H9 (cell line): ENCODE measurements at regions not wholly inside any gene's neighbourhood (a gene's known extent, or its start where the extent isn't known, plus 50 kb on each side); places are given as distances from the start of the nearest gene placed in this dataset.

Source experiments
- DNase-seq: peaks from one replicate; pipeline ENCODE4 v3.0.0-alpha.2; 2017
- H2AFZ ChIP-seq: one replicate; pipeline ENCODE4 v1.6.1; 2013; ENCODE audit warnings: mild to moderate bottlenecking, low read length, control low read depth, moderate library complexity
- H2AK5ac ChIP-seq: 2 replicates; pipeline ENCODE4 v1.6.1; 2013; ENCODE audit warnings: low read length, control low read depth, mixed read lengths; ENCODE audit not compliant: insufficient read length
- H2BK120ac ChIP-seq: one replicate; pipeline ENCODE4 v1.6.1; 2013; ENCODE audit warnings: low read depth, mild to moderate bottlenecking, low read length, control low read depth, inconsistent platforms; ENCODE audit not compliant: poor library complexity, severe bottlenecking
- H2BK12ac ChIP-seq: 2 replicates; pipeline ENCODE4 v1.6.1; 2013; ENCODE audit warnings: low read length, control low read depth, mixed read lengths, low read depth; ENCODE audit not compliant: insufficient read length
- H2BK15ac ChIP-seq: 2 replicates; pipeline ENCODE4 v1.6.1; 2013; ENCODE audit warnings: low read depth, low read length, control low read depth
- H2BK20ac ChIP-seq: one replicate; pipeline ENCODE4 v1.6.1; 2013; ENCODE audit warnings: low read depth, mild to moderate bottlenecking, low read length, control low read depth, inconsistent platforms; ENCODE audit not compliant: poor library complexity, severe bottlenecking
- H2BK5ac ChIP-seq: 2 replicates; pipeline ENCODE4 v1.6.1; 2013; ENCODE audit warnings: low read length, control low read depth, mixed read lengths; ENCODE audit not compliant: insufficient read length
- H3K14ac ChIP-seq: 2 replicates; pipeline ENCODE4 v1.6.1; 2013; ENCODE audit warnings: low read length, control low read depth; ENCODE audit not compliant: insufficient read depth
- H3K18ac ChIP-seq: 2 replicates; pipeline ENCODE4 v1.6.1; 2013; ENCODE audit warnings: low read depth, mild to moderate bottlenecking, mixed read lengths, low read length, control low read depth; ENCODE audit not compliant: insufficient read length
- H3K23ac ChIP-seq: 2 replicates; pipeline ENCODE4 v1.6.1; 2013; ENCODE audit warnings: low read length, control low read depth, mixed read lengths, low read depth; ENCODE audit not compliant: insufficient read length
- H3K23me2 ChIP-seq: 2 replicates; pipeline ENCODE4 v1.6.1; 2013; ENCODE audit warnings: low read depth, mild to moderate bottlenecking, mixed read lengths, low read length, control low read depth; ENCODE audit not compliant: insufficient read length, poor library complexity, severe bottlenecking
- H3K27ac ChIP-seq: 2 replicates; pipeline ENCODE4 v1.5.1; 2013; ENCODE audit warnings: low read length, control low read depth, mixed read lengths, low read depth; ENCODE audit not compliant: insufficient read length
- H3K27me3 ChIP-seq: 2 replicates; pipeline ENCODE4 v1.6.1; 2013; ENCODE audit warnings: low read length, control low read depth, inconsistent platforms; ENCODE audit not compliant: insufficient read depth
- H3K4ac ChIP-seq: 2 replicates; pipeline ENCODE4 v1.6.1; 2013; ENCODE audit warnings: low read depth, mild to moderate bottlenecking, control low read depth, inconsistent platforms, low read length, moderate library complexity
- H3K4me1 ChIP-seq: 2 replicates; pipeline ENCODE4 v1.6.1; 2013; ENCODE audit warnings: low read length, control low read depth, inconsistent platforms; ENCODE audit not compliant: insufficient read depth
- H3K4me2 ChIP-seq: 2 replicates; pipeline ENCODE4 v1.6.1; 2013; ENCODE audit warnings: low read length, control low read depth, mixed read lengths; ENCODE audit not compliant: insufficient read length, insufficient read depth
- H3K56ac ChIP-seq: 2 replicates; pipeline ENCODE4 v1.6.1; 2013; ENCODE audit warnings: low read depth, mild to moderate bottlenecking, mixed read lengths, low read length, control low read depth; ENCODE audit not compliant: insufficient read length
- H3K79me1 ChIP-seq: 2 replicates; pipeline ENCODE4 v1.6.1; 2013; ENCODE audit warnings: low read depth, mild to moderate bottlenecking, moderate library complexity, low read length, control low read depth, inconsistent platforms; ENCODE audit not compliant: insufficient read depth, poor library complexity, severe bottlenecking
- H3K79me2 ChIP-seq: 2 replicates; pipeline ENCODE4 v1.6.1; 2013; ENCODE audit warnings: low read length, control low read depth, inconsistent platforms; ENCODE audit not compliant: insufficient read depth
- H3K9ac ChIP-seq: 2 replicates; pipeline ENCODE4 v1.6.1; 2013; ENCODE audit warnings: low read length, control low read depth, mixed read lengths; ENCODE audit not compliant: insufficient read length; ENCODE audit errors: extremely low read depth
- H3K9me3 ChIP-seq: one replicate; pipeline ENCODE4 v1.6.1; 2013; ENCODE audit warnings: low read depth, low read length, inconsistent platforms; ENCODE audit not compliant: control insufficient read depth
- H3T11ph ChIP-seq: one replicate; pipeline ENCODE4 v1.6.1; 2013; ENCODE audit warnings: mild to moderate bottlenecking, low read length, control low read depth, inconsistent platforms
- H4K20me1 ChIP-seq: one replicate; pipeline ENCODE4 v1.6.1; 2013; ENCODE audit not compliant: control insufficient read depth, insufficient read length, insufficient read depth
- H4K5ac ChIP-seq: 2 replicates; pipeline ENCODE4 v1.6.1; 2013; ENCODE audit warnings: low read depth, mild to moderate bottlenecking, mixed read lengths, low read length, control low read depth; ENCODE audit not compliant: insufficient read length
- H4K8ac ChIP-seq: replicated peaks from 2 replicates; pipeline ENCODE4 v1.6.1; 2013; ENCODE audit warnings: low read length, control low read depth, mixed read lengths, low read depth; ENCODE audit not compliant: insufficient read length
- H4K91ac ChIP-seq: 2 replicates; pipeline ENCODE4 v1.6.1; 2013; ENCODE audit warnings: low read depth, mild to moderate bottlenecking, moderate library complexity, mixed read lengths, low read length, control low read depth; ENCODE audit not compliant: insufficient read length
- H3K27ac Mint-ChIP-seq, 3 experiments: 2 replicates in 2 of 3; 3 replicates in 1 of 3; pipeline ENCODE4 v1.8.0; 2020 to 2021; ENCODE audit warnings: mixed read lengths in 3 of 3, mild to moderate bottlenecking in 1 of 3, moderate library complexity in 1 of 3
- H3K27me3 Mint-ChIP-seq: 2 replicates; pipeline ENCODE4 v1.8.0; 2021; ENCODE audit warnings: low read depth, mild to moderate bottlenecking, moderate library complexity, mixed read lengths
- H3K36me3 Mint-ChIP-seq, 3 experiments: 2 replicates in 2 of 3; 3 replicates in 1 of 3; pipeline ENCODE4 v1.8.0; 2020 to 2021; ENCODE audit warnings: low read depth in 3 of 3, mixed read lengths in 3 of 3; ENCODE audit not compliant: insufficient read depth in 1 of 3
- H3K4me1 Mint-ChIP-seq, 2 experiments: 2 replicates each; pipeline ENCODE4 v1.8.0; 2020; ENCODE audit warnings: mixed read lengths in 2 of 2
- H3K4me3 Mint-ChIP-seq, 2 experiments: 2 replicates in 1 of 2; 3 replicates in 1 of 2; pipeline ENCODE4 v1.8.0; 2020 to 2021; ENCODE audit warnings: mild to moderate bottlenecking in 2 of 2, mixed read lengths in 2 of 2, moderate library complexity in 1 of 2
- H3K9me3 Mint-ChIP-seq, 2 experiments: 2 replicates in 1 of 2; 3 replicates in 1 of 2; pipeline ENCODE4 v1.8.0; 2020; ENCODE audit warnings: mild to moderate bottlenecking in 2 of 2, mixed read lengths in 2 of 2, moderate library complexity in 1 of 2
- WGBS: extraction: QIAGEN DNeasy Blood & Tissue Kit; methylation state at CpG from one replicate; pipeline ENCODE4 v1.1.7; 2013; ENCODE audit warnings: missing lambda C conversion rate, low lambda C conversion rate, mixed read lengths; ENCODE audit not compliant: insufficient read length; ENCODE audit errors: extremely low coverage; 5-methylcytosine and 5-hydroxymethylcytosine counted together
- TF ChIP-seq, protein P1 (sequence below): fragments of 200-600 bp; sonication (generic); conservative IDR thresholded peaks from 3 replicates; pipeline ENCODE4 v1.8.0; 2021; ENCODE audit warnings: antibody characterized with exemption, mild to moderate bottlenecking

DNA sequence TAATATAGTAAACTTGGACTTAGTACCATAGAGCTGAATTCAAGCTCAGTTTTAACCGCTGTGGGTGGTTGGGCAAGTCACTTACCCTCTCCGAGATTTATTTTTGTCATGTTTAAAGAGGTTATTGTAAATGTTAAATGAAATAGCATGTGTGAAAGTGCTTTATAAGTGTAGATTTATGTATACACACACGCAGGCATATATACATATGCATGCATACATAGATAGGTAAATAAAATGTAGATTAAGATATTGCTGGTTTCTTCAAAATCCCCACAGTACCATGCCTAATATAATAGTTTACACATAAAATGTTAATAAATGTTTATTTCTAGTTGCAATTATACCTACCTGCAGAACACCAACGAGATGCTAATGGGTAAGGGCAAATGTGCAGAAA is 164.5 kb upstream of the EGFLAM start:
- Histone ChIP-seq H2AK5ac (no peak overlapping the region), H2BK15ac (no peak overlapping the region), H3K27ac (no peak overlapping the region), H3K4ac (no peak overlapping the region), H3K79me2 (no peaks in the 10 kb centered on the region), H2BK120ac (no peak overlapping the region), H3K79me1 (no peaks in the 10 kb centered on the region), H4K8ac (no peak overlapping the region), H3K18ac (no peak overlapping the region), H2BK20ac (no peak overlapping the region), H3K56ac (no peak overlapping the region), H3K14ac (no peak overlapping the region), H3K4me2 (no peak overlapping the region), H3K9me3 (no peaks in the 10 kb centered on the region), H4K5ac (no peak overlapping the region), H3K4me1 (peaks cover 7% of the 10 kb centered on the region; the same call in 1 of the 2 replicates), H2BK12ac (no peak overlapping the region), H3K27me3 (no peaks in the 10 kb centered on the region), H3K9ac (no peak overlapping the region), H3T11ph (no peak overlapping the region), H2BK5ac (no peak overlapping the region), H2AFZ (no peak overlapping the region), H3K23me2 (no peaks in the 10 kb centered on the region), H3K23ac (no peak overlapping the region), H4K91ac (no peak overlapping the region), H4K20me1 (no peaks in the 10 kb centered on the region)
- TF ChIP-seq, protein P1, sequence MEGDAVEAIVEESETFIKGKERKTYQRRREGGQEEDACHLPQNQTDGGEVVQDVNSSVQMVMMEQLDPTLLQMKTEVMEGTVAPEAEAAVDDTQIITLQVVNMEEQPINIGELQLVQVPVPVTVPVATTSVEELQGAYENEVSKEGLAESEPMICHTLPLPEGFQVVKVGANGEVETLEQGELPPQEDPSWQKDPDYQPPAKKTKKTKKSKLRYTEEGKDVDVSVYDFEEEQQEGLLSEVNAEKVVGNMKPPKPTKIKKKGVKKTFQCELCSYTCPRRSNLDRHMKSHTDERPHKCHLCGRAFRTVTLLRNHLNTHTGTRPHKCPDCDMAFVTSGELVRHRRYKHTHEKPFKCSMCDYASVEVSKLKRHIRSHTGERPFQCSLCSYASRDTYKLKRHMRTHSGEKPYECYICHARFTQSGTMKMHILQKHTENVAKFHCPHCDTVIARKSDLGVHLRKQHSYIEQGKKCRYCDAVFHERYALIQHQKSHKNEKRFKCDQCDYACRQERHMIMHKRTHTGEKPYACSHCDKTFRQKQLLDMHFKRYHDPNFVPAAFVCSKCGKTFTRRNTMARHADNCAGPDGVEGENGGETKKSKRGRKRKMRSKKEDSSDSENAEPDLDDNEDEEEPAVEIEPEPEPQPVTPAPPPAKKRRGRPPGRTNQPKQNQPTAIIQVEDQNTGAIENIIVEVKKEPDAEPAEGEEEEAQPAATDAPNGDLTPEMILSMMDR, result no peak
- Mint-ChIP-seq H3K9me3 (no peaks in the 10 kb centered on the region; a peak in 1 of 5 replicates), H3K27me3 (no peaks in the 10 kb centered on the region), H3K4me3 (no peak overlapping the region), H3K4me1 (peaks cover 13 to 15% of the 10 kb centered on the region in 2 experiments), H3K27ac (no peak overlapping the region), H3K36me3 (no peaks in the 10 kb centered on the region)
- no peak for DNase-seq
- no CpG with 5 or more reads among the region's 4 CpGs for WGBS
